HG03469 (cell line): ENCODE measurements at regions not wholly inside any gene's neighbourhood (a gene's known extent, or its start where the extent isn't known, plus 50 kb on each side); places are given as distances from the start of the nearest gene placed in this dataset.

ENCODE experiments used
- ATAC-seq: cut with Tn5 transposase; IDR thresholded peaks from one replicate; pipeline ENCODE4 v1.9.1; 2021; ENCODE audit warnings: mild to moderate bottlenecking, moderate library complexity, moderate number of reproducible peaks; ENCODE audit not compliant: unreplicated experiment

GRCh38 chr3:14334936-14335335 is 67.5 kb upstream of the SLC6A6 start:
- no peak for ATAC-seq

- ATAC-seq: no peak
Observed at GRCh38 chr3:14335774-14336748, 66.3 kb upstream of the SLC6A6 start.

- no peak for ATAC-seq
Observed at GRCh38 chr3:14336749-14337598, 65.4 kb upstream of the SLC6A6 start.

GRCh38 chr3:14337828-14338227 is 64.6 kb upstream of the SLC6A6 start:
- ATAC-seq: no peak

GRCh38 chr3:14338242-14338641 is 64.2 kb upstream of the SLC6A6 start:
- ATAC-seq: no peak

- ATAC-seq: no peak
Observed at GRCh38 chr3:14338898-14339458, 63.4 kb upstream of the SLC6A6 start.

- no peak for ATAC-seq
Observed at GRCh38 chr3:14340960-14341708, 61.3 kb upstream of the SLC6A6 start.

GRCh38 chr3:14343338-14344112 is 58.9 kb upstream of the SLC6A6 start:
- no peak for ATAC-seq

- ATAC-seq: no peak
Observed at GRCh38 chr3:14344351-14344750, 58.1 kb upstream of the SLC6A6 start.

- no peak for ATAC-seq
Observed at GRCh38 chr3:14345496-14346150, 56.8 kb upstream of the SLC6A6 start.

- ATAC-seq: no peak
Observed at GRCh38 chr3:14346191-14346590, 56.2 kb upstream of the SLC6A6 start.

- ATAC-seq: no peak
Observed at GRCh38 chr3:14346642-14347041, 55.8 kb upstream of the SLC6A6 start.

- no peak for ATAC-seq
Observed at GRCh38 chr3:14347110-14347509, 55.3 kb upstream of the SLC6A6 start.

GRCh38 chr3:14351617-14352001 is 50.8 kb upstream of the SLC6A6 start:
- ATAC-seq: no peak

- no peak for ATAC-seq
Observed at GRCh38 chr3:14352002-14352627, 50.3 kb upstream of the SLC6A6 start.
